Neural progenitor cell (in vitro differentiated cells): ENCODE measurements at regions not wholly inside any gene's neighbourhood (a gene's known extent, or its start where the extent isn't known, plus 50 kb on each side); places are given as distances from the start of the nearest gene placed in this dataset.

Experiments used
- CTCF ChIP-seq: fragments of 200-600 bp; sonication (generic); IDR thresholded peaks from 2 replicates; pipeline ENCODE4 v1.5.1; 2017; ENCODE audit warnings: antibody characterized with exemption, mild to moderate bottlenecking
- EZH2 ChIP-seq: fragments of 200-600 bp; sonication (generic); IDR thresholded peaks from 2 replicates; pipeline ENCODE4 v1.6.1; 2017; ENCODE audit warnings: antibody characterized with exemption, mild to moderate bottlenecking, moderate library complexity
- EZH2phosphoT487 ChIP-seq: fragments of 200-600 bp; sonication (generic); IDR thresholded peaks from 2 replicates; pipeline ENCODE4 v1.6.1; 2017; ENCODE audit warnings: antibody characterized with exemption

- TF ChIP-seq CTCF: no peak
- no peak for TF ChIP-seq EZH2phosphoT487
- no peak for TF ChIP-seq EZH2
Measured at GRCh38 chr3:87625876-87626275, 349.5 kb upstream of the POU1F1 start.
